SK-N-SH (cell line): ENCODE measurements at regions not wholly inside any gene's neighbourhood (a gene's known extent, or its start where the extent isn't known, plus 50 kb on each side); places are given as distances from the start of the nearest gene placed in this dataset.

Experiments used
- CTCF ChIA-PET: fragments of 300-600, 350-600 bp; formaldehyde crosslinking; extraction: SDS; loops from one replicate; lab custom pipeline; 2021; lab: Yijun Ruan, JAX
- POLR2A ChIA-PET: fragments of 350-600 bp; sonication (Branson Sonifier 250); formaldehyde crosslinking; extraction: SDS; loops from one replicate; lab custom pipeline; 2020; ENCODE audit warnings: antibody characterized with exemption, inconsistent platforms; lab: Yijun Ruan, JAX
- DNase-seq: peaks from one replicate; pipeline ENCODE4 v3.0.0; 2012
- H2AFZ ChIP-seq: fragments of 200-600 bp; sonication (generic); 2 replicates; pipeline ENCODE4 v1.8.1; 2016; ENCODE audit warnings: antibody characterized with exemption, mild to moderate bottlenecking, low read depth
- H3F3A ChIP-seq: fragments of 200-600 bp; sonication (generic); replicated peaks from 2 replicates; pipeline ENCODE3; 2016; ENCODE audit warnings: antibody characterized with exemption, mild to moderate bottlenecking; ENCODE audit not compliant: insufficient read depth
- H3K27ac ChIP-seq, 2 experiments: fragments of 200-500 bp in 1 of 2; fragments of 200-600 bp in 1 of 2; sonication (Bioruptor generic) in 1 of 2; sonication (generic), shearing (Covaris generic) in 1 of 2; 2 replicates each; pipeline versions ENCODE4 v1.5.1 to v1.6.1; 2014 to 2016; ENCODE audit warnings: low read depth in 2 of 2, inconsistent platforms in 1 of 2, low read length in 1 of 2, mild to moderate bottlenecking in 1 of 2, mixed read lengths in 1 of 2
- H3K27me3 ChIP-seq: fragments of 200-600 bp; sonication (generic), shearing (Covaris generic); 2 replicates; pipeline ENCODE4 v1.6.1; 2016; ENCODE audit warnings: mixed run types; ENCODE audit not compliant: insufficient read depth
- H3K36me3 ChIP-seq, 2 experiments: fragments of 200-500 bp in 1 of 2; fragments of 200-600 bp in 1 of 2; sonication (Bioruptor generic) in 1 of 2; sonication (generic) in 1 of 2; replicated peaks in 1 of 2; 2 replicates each; pipeline versions ENCODE3 to v1.5.1; 2014 to 2016; ENCODE audit warnings: low read length in 1 of 2, mild to moderate bottlenecking in 1 of 2; ENCODE audit not compliant: insufficient read depth in 2 of 2, control insufficient read depth in 1 of 2
- H3K4me1 ChIP-seq, 2 experiments: fragments of 200-500 bp in 1 of 2; fragments of 200-600 bp in 1 of 2; sonication (Bioruptor generic) in 1 of 2; sonication (generic), shearing (Covaris generic) in 1 of 2; 2 replicates each; pipeline versions ENCODE4 v1.5.1 to v1.6.1; 2014 to 2016; ENCODE audit warnings: low read depth in 1 of 2, low read length in 1 of 2, mixed run types in 1 of 2; ENCODE audit not compliant: insufficient read depth in 2 of 2, control insufficient read depth in 1 of 2
- H3K4me2 ChIP-seq: fragments of 200-600 bp; sonication (generic), shearing (Covaris generic); 2 replicates; pipeline ENCODE4 v1.6.1; 2017; ENCODE audit warnings: mixed run types
- H3K4me3 ChIP-seq, 2 experiments: fragments of 200-500 bp in 1 of 2; fragments of 200-600 bp in 1 of 2; sonication (Bioruptor generic) in 1 of 2; sonication (generic), shearing (Covaris generic) in 1 of 2; 2 replicates each; pipeline versions ENCODE4 v1.5.1 to v1.8.1; 2014 to 2016; ENCODE audit warnings: low read depth in 2 of 2, inconsistent platforms in 1 of 2, low read length in 1 of 2, mild to moderate bottlenecking in 1 of 2, mixed read lengths in 1 of 2, moderate library complexity in 1 of 2
- H3K79me2 ChIP-seq: fragments of 200-600 bp; sonication (generic); 2 replicates; pipeline ENCODE4 v1.8.1; 2017; ENCODE audit warnings: mild to moderate bottlenecking; ENCODE audit not compliant: insufficient read depth
- H3K9ac ChIP-seq: fragments of 200-600 bp; sonication (generic); 2 replicates; pipeline ENCODE4 v1.6.1; 2017; ENCODE audit warnings: mixed run types
- H3K9me2 ChIP-seq: fragments of 200-600 bp; sonication (generic); 2 replicates; pipeline ENCODE4 v1.6.1; 2017; ENCODE audit warnings: mixed run types
- H3K9me3 ChIP-seq: fragments of 200-600 bp; sonication (generic); 2 replicates; pipeline ENCODE4 v1.6.1; 2017; ENCODE audit warnings: mixed run types, mild to moderate bottlenecking, moderate library complexity
- H4K20me1 ChIP-seq: fragments of 200-600 bp; sonication (generic); 2 replicates; pipeline ENCODE4 v1.6.1; 2017; ENCODE audit warnings: mild to moderate bottlenecking, mixed run types; ENCODE audit not compliant: insufficient read depth
- ELF1 ChIP-seq: IDR thresholded peaks from 2 replicates; pipeline ENCODE4 v1.4.0; 2012
- EP300 ChIP-seq, 2 experiments: IDR thresholded peaks; 2 replicates each; pipeline versions ENCODE4 v1.4.0 to v1.6.1; 2012; ENCODE audit warnings: borderline replicate concordance in 1 of 2, low read depth in 1 of 2, low read length in 1 of 2
- EZH2phosphoT487 ChIP-seq: fragments of 200-600 bp; sonication (generic); IDR thresholded peaks from 2 replicates; pipeline ENCODE4 v1.6.1; 2017; ENCODE audit warnings: low read depth, mixed run types, mild to moderate bottlenecking, antibody characterized with exemption, moderate library complexity, borderline replicate concordance
- FOSL2 ChIP-seq: IDR thresholded peaks from 2 replicates; pipeline ENCODE4 v1.4.0; 2012; ENCODE audit warnings: low read depth, mild to moderate bottlenecking, moderate library complexity, borderline replicate concordance
- FOXJ3 ChIP-seq: sonication (generic); formaldehyde crosslinking; IDR thresholded peaks from 2 replicates; pipeline ENCODE4 v1.5.1; 2020; ENCODE audit warnings: mild to moderate bottlenecking, missing genetic modification reagents
- GABPA ChIP-seq: IDR thresholded peaks from 2 replicates; pipeline ENCODE4 v1.4.0; 2012; ENCODE audit warnings: low read depth, mild to moderate bottlenecking
- IRF3 ChIP-seq: fragments of 150-350 bp; IDR thresholded peaks from 2 replicates; pipeline ENCODE4 v1.6.1; 2016; ENCODE audit warnings: mild to moderate bottlenecking, low read depth, low read length
- JUND ChIP-seq: IDR thresholded peaks from 2 replicates; pipeline ENCODE4 v1.4.0; 2012
- MEF2A ChIP-seq: IDR thresholded peaks from 2 replicates; pipeline ENCODE4 v1.4.0; 2012; ENCODE audit warnings: low read depth, borderline replicate concordance
- MXI1 ChIP-seq: IDR thresholded peaks from 2 replicates; pipeline ENCODE4 v1.6.1; 2012; ENCODE audit warnings: mild to moderate bottlenecking, low read depth, low read length, improper control_type of control experiment
- NFIC ChIP-seq: IDR thresholded peaks from 2 replicates; pipeline ENCODE4 v1.4.0; 2012; ENCODE audit warnings: borderline replicate concordance
- POLR2AphosphoS5 ChIP-seq: IDR thresholded peaks from 2 replicates; pipeline ENCODE4 v1.6.1; 2012; ENCODE audit warnings: low read depth, low read length
- REST ChIP-seq: IDR thresholded peaks from 2 replicates; pipeline ENCODE4 v1.6.1; 2012; ENCODE audit warnings: mild to moderate bottlenecking, low read depth, low read length, moderate library complexity
- RXRA ChIP-seq: IDR thresholded peaks from 2 replicates; pipeline ENCODE4 v1.4.0; 2012; ENCODE audit warnings: low read depth, mild to moderate bottlenecking, borderline replicate concordance
- TAF1 ChIP-seq: IDR thresholded peaks from 2 replicates; pipeline ENCODE4 v1.6.1; 2012; ENCODE audit warnings: low read depth, mild to moderate bottlenecking, low read length, moderate library complexity, borderline replicate concordance
- TEAD4 ChIP-seq: IDR thresholded peaks from 2 replicates; pipeline ENCODE4 v1.4.0; 2012; ENCODE audit warnings: mild to moderate bottlenecking, borderline replicate concordance; ENCODE audit not compliant: insufficient read depth
- USF1 ChIP-seq: IDR thresholded peaks from 2 replicates; pipeline ENCODE4 v1.4.0; 2012; ENCODE audit warnings: low read depth, borderline replicate concordance
- YY1 ChIP-seq: IDR thresholded peaks from 2 replicates; pipeline ENCODE4 v1.4.0; 2012; ENCODE audit warnings: low read depth, mild to moderate bottlenecking
- ZBTB33 ChIP-seq: IDR thresholded peaks from 2 replicates; pipeline ENCODE4 v1.4.0; 2012; ENCODE audit warnings: low read depth, borderline replicate concordance
- WGBS: methylation state at CpG from one replicate; pipeline ENCODE4 v1.1.6; 2017; ENCODE audit warnings: low lambda C conversion rate; 5-methylcytosine and 5-hydroxymethylcytosine counted together

- TF ChIP-seq TEAD4 = no peak
- no peak for TF ChIP-seq FOSL2
Observed at GRCh38 chr14:57933349-57933748, 67.5 kb upstream of the SLC35F4 start (continued).

GRCh38 chr14:57930241-57930975 lies 64.5 kb upstream of the SLC35F4 start:
- TF ChIP-seq EZH2phosphoT487 (no peak), FOSL2 (no peak), ELF1 (no peak), TAF1 (no peak), NFIC (no peak), FOXJ3 (no peak), EP300 (IDR thresholded peaks at IDR 0.05; ENCODE audit: borderline replicate concordance in 1 of 2, low read depth in 1 of 2, low read length in 1 of 2) (no peak), REST (no peak), USF1 (no peak), MEF2A (no peak), JUND (no peak), POLR2AphosphoS5 (no peak), MXI1 (no peak), RXRA (no peak), IRF3 (no peak), GABPA (no peak), ZBTB33 (no peak), YY1 (no peak)
- no peaks in the 10 kb centered on the region for H3K9me3 ChIP-seq
- ChIA-PET POLR2A (no interaction called here), CTCF (no interaction called here)
- under 1% methylated on average over 5 of the region's 5 CpGs for WGBS
- H4K20me1 ChIP-seq = no peaks in the 10 kb centered on the region
- no peak overlapping the region for H3K27ac ChIP-seq
- no peaks in the 10 kb centered on the region for H3K4me1 ChIP-seq
- no peaks in the 10 kb centered on the region for H3K36me3 ChIP-seq
- no peak overlapping the region for H3K4me3 ChIP-seq
- no peak overlapping the region for H3K9ac ChIP-seq
- H3K9me2 ChIP-seq = no peaks in the 10 kb centered on the region
- H3K4me2 ChIP-seq = no peak overlapping the region
- no peaks in the 10 kb centered on the region for H3F3A ChIP-seq
- no peak overlapping the region for H2AFZ ChIP-seq
- no peak for DNase-seq
- no peaks in the 10 kb centered on the region for H3K79me2 ChIP-seq
- H3K27me3 ChIP-seq = no peaks in the 10 kb centered on the region; the same call in 1 of the 2 replicates
